RWPE1 (cell line): ENCODE measurements at regions not wholly inside any gene's neighbourhood (a gene's known extent, or its start where the extent isn't known, plus 50 kb on each side); places are given as distances from the start of the nearest gene placed in this dataset.

Experiments
- CTCF ChIA-PET: fragments of 350-600 bp; sonication (Branson Sonifier 250); formaldehyde crosslinking; extraction: SDS; loops from one replicate; lab custom pipeline; 2021; lab: Yijun Ruan, JAX
- POLR2A ChIA-PET: fragments of 400-600 bp; formaldehyde crosslinking; extraction: SDS; loops from one replicate; lab custom pipeline; 2020; ENCODE audit warnings: antibody characterized with exemption; ENCODE audit not compliant: low non-redundant PET; lab: Yijun Ruan, JAX
- DNase-seq: peaks from one replicate; pipeline ENCODE4 v3.0.0; 2012; ENCODE audit warnings: low spot score
- H3K27ac ChIP-seq: fragments of 450-650 bp; 2 replicates; pipeline ENCODE4 v1.5.1; 2017
- CTCF ChIP-seq: fragments of 450-650 bp; conservative IDR thresholded peaks from 2 replicates; pipeline ENCODE4 v1.5.1; 2017; ENCODE audit warnings: low read depth, mild to moderate bottlenecking

- POLR2A ChIA-PET, result no interaction called here
- CTCF ChIA-PET, result no interaction called here
These were observed 515.9 kb upstream of the TBX3 start for GRCh38 chr12:115199831-115200230.

GRCh38 chr12:115194857-115195256, 510.9 kb upstream of the TBX3 start:
- POLR2A ChIA-PET, result no interaction called here
- no peak for DNase-seq
- no peak for TF ChIP-seq CTCF
- H3K27ac ChIP-seq, result no peak overlapping the region
- CTCF ChIA-PET, result no interaction called here

More at GRCh38 chr12:115199831-115200230, 515.9 kb upstream of the TBX3 start:
- no peak for DNase-seq
- no peak overlapping the region for H3K27ac ChIP-seq
- no peak for TF ChIP-seq CTCF

- CTCF ChIA-PET, result no interaction called here
- no peak for DNase-seq
- TF ChIP-seq CTCF, result no peak
- no peak overlapping the region for H3K27ac ChIP-seq
- POLR2A ChIA-PET, result no interaction called here
These were observed 510.5 kb upstream of the TBX3 start for GRCh38 chr12:115194448-115194847.

- ChIA-PET POLR2A (no interaction called here), CTCF (no interaction called here)
- no peak for DNase-seq
- TF ChIP-seq CTCF, result no peak
- no peak overlapping the region for H3K27ac ChIP-seq
These were observed 507.4 kb upstream of the TBX3 start for GRCh38 chr12:115191342-115191741.

GRCh38 chr12:115190010-115190770, 506.2 kb upstream of the TBX3 start:
- CTCF ChIA-PET, result interaction anchor here (0.6 kb wide), 1 partner anchor 278 kb away, joined by 4 read pairs; no protein-coding TSS in a partner anchor

GRCh38 chr12:115185506-115185905, 501.5 kb upstream of the TBX3 start:
- no peak overlapping the region for H3K27ac ChIP-seq
- TF ChIP-seq CTCF, result no peak
- no peak for DNase-seq
- POLR2A ChIA-PET, result no interaction called here
- CTCF ChIA-PET, result no interaction called here

More at GRCh38 chr12:115190010-115190770, 506.2 kb upstream of the TBX3 start:
- no peak for TF ChIP-seq CTCF
- no peak for DNase-seq
- POLR2A ChIA-PET, result no interaction called here
- no peak overlapping the region for H3K27ac ChIP-seq
